C4-2B (cell line): ENCODE measurements at regions not wholly inside any gene's neighbourhood (a gene's known extent, or its start where the extent isn't known, plus 50 kb on each side); places are given as distances from the start of the nearest gene placed in this dataset.

Experiments
- H3K27ac ChIP-seq: fragments of 450-650 bp; 2 replicates; pipeline ENCODE4 v1.5.1; 2017
- CTCF ChIP-seq: fragments of 450-650 bp; conservative IDR thresholded peaks from 2 replicates; pipeline ENCODE4 v1.5.1; 2017; ENCODE audit warnings: mild to moderate bottlenecking
- ZFX ChIP-seq: fragments of 450-650 bp; IDR thresholded peaks from 2 replicates; pipeline ENCODE4 v1.6.1; 2017

- no peak for TF ChIP-seq ZFX
- TF ChIP-seq CTCF, result no peak
Observed at GRCh38 chr21:36608041-36608896, 90.6 kb upstream of the SIM2 start.

GRCh38 chr21:36608897-36609225, 90.1 kb upstream of the SIM2 start:
- no peak overlapping the region for H3K27ac ChIP-seq
- TF ChIP-seq CTCF (no peak), ZFX (no peak)

More at GRCh38 chr21:36608041-36608896, 90.6 kb upstream of the SIM2 start:
- no peak overlapping the region for H3K27ac ChIP-seq

GRCh38 chr21:36609654-36610053, 89.3 kb upstream of the SIM2 start:
- no peak overlapping the region for H3K27ac ChIP-seq
- no peak for TF ChIP-seq CTCF
- TF ChIP-seq ZFX, result no peak

- no peak overlapping the region for H3K27ac ChIP-seq
- TF ChIP-seq ZFX, result no peak
- TF ChIP-seq CTCF, result no peak
Observed at GRCh38 chr21:36610201-36610600, 88.7 kb upstream of the SIM2 start.

- TF ChIP-seq CTCF, result no peak
- TF ChIP-seq ZFX, result no peak
Observed at GRCh38 chr21:36610935-36611334, 88.0 kb upstream of the SIM2 start.

GRCh38 chr21:36611379-36611778, 87.5 kb upstream of the SIM2 start:
- TF ChIP-seq ZFX, result no peak
- no peak for TF ChIP-seq CTCF
- no peak overlapping the region for H3K27ac ChIP-seq

More at GRCh38 chr21:36610935-36611334, 88.0 kb upstream of the SIM2 start:
- H3K27ac ChIP-seq, result no peak overlapping the region

GRCh38 chr21:36613059-36613458, 85.9 kb upstream of the SIM2 start:
- peak overlapping the region; percentile 51 for H3K27ac ChIP-seq

More at GRCh38 chr21:36613059-36613458, 85.9 kb upstream of the SIM2 start:
- no peak for TF ChIP-seq ZFX
- no peak for TF ChIP-seq CTCF
